GM12865 (cell line): ENCODE measurements at regions not wholly inside any gene's neighbourhood (a gene's known extent, or its start where the extent isn't known, plus 50 kb on each side); places are given as distances from the start of the nearest gene placed in this dataset.

Experiments
- DNase-seq: peaks from one replicate; pipeline ENCODE4 v3.0.0; 2010; ENCODE audit warnings: low read depth
- H3K4me3 ChIP-seq: 2 replicates; pipeline ENCODE4 v1.5.1; 2011; ENCODE audit warnings: mild to moderate bottlenecking, low read depth, low read length, control low read depth
- TF ChIP-seq, protein P1 (sequence below): IDR thresholded peaks from 2 replicates; pipeline ENCODE4 v1.5.1; 2011; ENCODE audit warnings: low read length, control low read depth, low read depth, inconsistent platforms; ENCODE audit not compliant: insufficient read depth; ENCODE audit errors: missing control alignments

DNA sequence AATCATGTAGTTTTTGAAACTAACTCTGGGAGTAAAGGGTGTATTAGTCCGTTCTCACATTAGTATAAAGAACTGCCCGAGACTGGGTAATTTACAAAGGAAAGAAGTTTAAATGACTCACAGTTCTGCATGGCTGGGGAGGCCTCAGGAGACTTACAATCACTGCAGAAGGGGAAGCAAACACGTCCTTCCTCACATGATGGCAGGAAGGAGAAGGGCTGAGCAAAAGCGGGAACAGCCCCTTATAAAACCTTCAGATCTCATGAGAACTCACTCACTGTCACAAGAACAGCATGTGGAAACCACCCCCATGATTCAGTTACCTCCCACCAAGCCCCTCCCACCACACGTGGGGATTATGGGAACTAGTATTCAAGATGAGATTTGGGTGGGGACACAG, 256.5 kb upstream of the TNRC6C start:
- no peak for DNase-seq
- TF ChIP-seq, protein P1, sequence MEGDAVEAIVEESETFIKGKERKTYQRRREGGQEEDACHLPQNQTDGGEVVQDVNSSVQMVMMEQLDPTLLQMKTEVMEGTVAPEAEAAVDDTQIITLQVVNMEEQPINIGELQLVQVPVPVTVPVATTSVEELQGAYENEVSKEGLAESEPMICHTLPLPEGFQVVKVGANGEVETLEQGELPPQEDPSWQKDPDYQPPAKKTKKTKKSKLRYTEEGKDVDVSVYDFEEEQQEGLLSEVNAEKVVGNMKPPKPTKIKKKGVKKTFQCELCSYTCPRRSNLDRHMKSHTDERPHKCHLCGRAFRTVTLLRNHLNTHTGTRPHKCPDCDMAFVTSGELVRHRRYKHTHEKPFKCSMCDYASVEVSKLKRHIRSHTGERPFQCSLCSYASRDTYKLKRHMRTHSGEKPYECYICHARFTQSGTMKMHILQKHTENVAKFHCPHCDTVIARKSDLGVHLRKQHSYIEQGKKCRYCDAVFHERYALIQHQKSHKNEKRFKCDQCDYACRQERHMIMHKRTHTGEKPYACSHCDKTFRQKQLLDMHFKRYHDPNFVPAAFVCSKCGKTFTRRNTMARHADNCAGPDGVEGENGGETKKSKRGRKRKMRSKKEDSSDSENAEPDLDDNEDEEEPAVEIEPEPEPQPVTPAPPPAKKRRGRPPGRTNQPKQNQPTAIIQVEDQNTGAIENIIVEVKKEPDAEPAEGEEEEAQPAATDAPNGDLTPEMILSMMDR, result no peak
- no peak overlapping the region for H3K4me3 ChIP-seq

DNA sequence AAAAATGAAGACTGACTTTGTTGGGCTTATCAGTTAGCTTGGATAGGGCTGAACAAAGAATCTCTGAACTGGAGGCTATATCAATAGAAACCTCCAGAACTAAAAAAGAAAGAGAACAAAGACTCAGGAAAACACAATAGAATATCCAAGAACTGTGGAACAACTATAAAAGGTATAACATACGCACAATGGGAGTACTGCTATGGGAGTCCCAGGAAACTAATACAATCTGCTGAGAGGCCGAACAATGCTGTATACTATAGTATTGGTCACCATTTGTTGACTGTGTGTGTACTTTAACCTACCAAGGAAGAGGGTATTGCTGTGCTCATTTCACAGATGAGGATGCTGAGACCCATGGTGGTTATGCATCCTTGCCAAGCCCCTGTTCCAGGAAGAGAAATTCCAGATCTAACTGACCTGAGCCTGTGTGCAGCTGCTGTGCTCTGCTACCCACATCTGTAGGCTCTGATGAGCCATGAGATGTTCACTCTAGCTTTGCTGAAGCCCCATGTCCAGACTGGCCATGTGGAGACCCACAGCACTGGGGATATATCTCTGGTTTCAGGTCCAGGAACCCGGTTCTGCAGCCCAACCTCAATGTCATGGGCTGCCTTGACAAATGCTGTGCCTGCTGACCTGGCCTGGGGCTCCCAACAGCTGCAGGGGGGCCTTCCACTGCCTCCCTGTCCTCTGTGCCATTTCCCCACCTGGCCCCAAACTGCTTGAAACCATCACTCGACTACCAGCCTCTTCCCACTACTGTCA, 254.3 kb upstream of the TNRC6C start:
- DNase-seq, result no peak
- no peak overlapping the region for H3K4me3 ChIP-seq
- TF ChIP-seq, protein P1, result no peak

DNA sequence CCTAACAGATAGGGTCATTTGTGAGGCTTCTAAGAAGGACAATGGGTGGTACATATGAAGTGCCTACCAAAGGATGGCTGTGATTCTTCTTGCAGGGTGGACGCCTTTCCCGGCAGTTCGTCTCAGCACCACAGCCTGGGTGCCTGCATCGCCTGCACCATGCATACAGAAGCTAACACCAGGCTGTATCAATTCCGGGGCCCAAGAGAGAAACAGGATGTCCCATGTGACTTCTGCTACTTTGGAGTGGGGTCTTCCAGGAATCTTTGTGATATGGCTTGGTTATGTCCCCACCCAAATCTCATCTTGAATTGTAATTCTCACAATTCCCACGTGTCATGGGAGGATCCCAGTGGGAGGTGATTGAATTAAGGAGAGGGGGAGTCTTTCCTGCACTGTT, 251.6 kb upstream of the TNRC6C start:
- no peak overlapping the region for H3K4me3 ChIP-seq
- no peak for DNase-seq
- TF ChIP-seq, protein P1, result no peak

DNA sequence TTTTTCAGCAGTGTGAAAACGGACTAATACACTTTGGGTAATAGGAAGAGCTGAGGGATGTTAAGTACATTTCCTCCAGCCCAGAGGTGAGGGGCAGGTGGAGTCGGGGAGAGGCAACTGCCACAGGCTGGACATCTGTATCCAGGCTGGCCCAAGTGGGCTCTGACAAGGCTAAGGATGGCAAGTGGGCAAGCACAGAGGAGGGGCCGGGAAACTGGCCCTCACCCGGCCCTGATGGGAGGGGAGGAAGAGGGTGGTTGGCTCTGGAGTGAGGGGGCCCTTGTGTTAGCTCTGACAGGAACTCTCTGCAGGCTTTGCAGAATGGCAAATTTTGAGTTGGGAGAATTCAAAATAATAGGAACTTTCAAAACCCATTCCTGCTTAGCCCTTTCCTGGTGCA, 251.0 kb upstream of the TNRC6C start:
- H3K4me3 ChIP-seq, result no peak overlapping the region
- TF ChIP-seq, protein P1, result no peak
- DNase-seq, result no peak

DNA sequence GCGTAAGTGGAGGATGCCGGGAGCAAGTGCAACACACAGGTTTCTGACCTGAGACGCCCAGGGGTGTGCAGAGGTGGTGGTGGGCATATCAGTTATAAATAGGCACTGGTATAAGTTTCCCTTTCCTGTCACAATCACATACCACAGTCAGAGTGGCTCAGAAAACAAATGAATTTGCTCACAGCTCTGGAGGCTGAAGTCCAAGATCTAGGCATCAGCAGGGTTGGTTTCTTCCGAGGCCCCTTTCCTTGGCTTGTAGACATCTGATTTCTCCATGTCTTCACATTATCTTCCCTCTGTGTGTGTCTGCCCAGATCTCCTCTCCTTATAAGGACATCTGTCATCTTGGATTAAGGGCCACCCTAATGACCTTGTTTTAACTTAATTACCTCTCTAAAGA, 250.5 kb upstream of the TNRC6C start:
- no peak for DNase-seq
- TF ChIP-seq, protein P1, result no peak

DNA sequence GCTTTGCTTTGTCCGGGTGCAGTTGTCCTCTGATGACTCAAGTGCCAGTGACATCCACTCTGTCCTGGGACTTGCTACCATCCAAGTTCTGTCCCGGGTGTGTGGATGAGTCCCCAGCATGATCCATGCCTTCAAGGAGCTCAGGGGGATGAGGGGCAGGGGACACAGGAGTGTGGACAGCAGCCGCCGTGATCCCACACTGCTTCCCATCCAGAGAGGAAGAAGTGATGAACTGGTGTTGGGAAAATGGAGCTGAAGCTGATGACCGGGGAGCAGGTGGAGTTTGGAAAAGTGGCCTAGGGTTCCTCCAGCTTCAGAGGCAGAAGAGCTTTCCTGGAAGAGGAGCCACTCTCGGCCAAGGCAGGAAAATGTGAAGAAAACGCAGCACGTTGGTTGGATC, 249.6 kb upstream of the TNRC6C start:
- no peak overlapping the region for H3K4me3 ChIP-seq
- TF ChIP-seq, protein P1, result no peak
- DNase-seq, result no peak

More for the DNA sequence above, 250.5 kb upstream of the TNRC6C start:
- H3K4me3 ChIP-seq, result no peak overlapping the region

DNA sequence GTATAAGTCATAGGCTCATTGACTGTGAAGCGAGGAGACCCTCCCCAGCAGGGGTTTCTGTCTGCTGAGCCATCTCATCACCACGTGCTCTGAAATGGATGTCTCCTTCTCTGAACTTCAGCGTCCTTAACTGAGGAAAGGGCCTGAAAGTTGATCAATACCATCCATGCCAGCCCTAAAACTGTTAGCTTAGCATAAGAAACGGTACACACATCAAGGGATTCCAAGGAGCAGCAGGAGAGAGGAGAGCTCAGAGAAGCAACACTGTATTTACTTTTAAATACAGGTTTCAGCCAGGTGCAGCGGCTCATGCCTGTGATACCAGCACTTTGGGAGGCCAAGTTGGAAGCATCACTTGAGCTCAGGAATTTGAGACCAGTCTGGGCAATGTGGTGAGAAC, 248.9 kb upstream of the TNRC6C start:
- TF ChIP-seq, protein P1, result no peak
- DNase-seq, result no peak
- H3K4me3 ChIP-seq, result no peak overlapping the region
